HUES48 (cell line): ENCODE measurements at regions not wholly inside any gene's neighbourhood (a gene's known extent, or its start where the extent isn't known, plus 50 kb on each side); places are given as distances from the start of the nearest gene placed in this dataset.
A peak's percentile ranks its signal among the peaks of the same experiment; 100 is the strongest.

ENCODE experiments used
- H3K27ac ChIP-seq: one replicate; pipeline ENCODE4 v1.7.0; 2013; ENCODE audit warnings: low read depth, low read length, inconsistent platforms
- H3K27me3 ChIP-seq: 2 replicates; pipeline ENCODE4 v1.6.1; 2013; ENCODE audit warnings: mild to moderate bottlenecking, low read length; ENCODE audit not compliant: control insufficient read depth, insufficient read depth
- H3K36me3 ChIP-seq: 2 replicates; pipeline ENCODE4 v1.6.1; 2013; ENCODE audit warnings: low read length; ENCODE audit not compliant: control insufficient read depth, insufficient read depth
- H3K4me1 ChIP-seq: 2 replicates; pipeline ENCODE4 v1.6.1; 2013; ENCODE audit warnings: mild to moderate bottlenecking, low read length; ENCODE audit not compliant: control insufficient read depth, insufficient read depth
- H3K4me3 ChIP-seq: 2 replicates; pipeline ENCODE4 v1.5.1; 2013; ENCODE audit warnings: mild to moderate bottlenecking, low read depth, low read length
- H3K9ac ChIP-seq: 2 replicates; pipeline ENCODE4 v1.6.1; 2013; ENCODE audit warnings: mild to moderate bottlenecking, low read depth, low read length, moderate library complexity
- H3K9me3 ChIP-seq: 2 replicates; pipeline ENCODE4 v1.6.1; 2013; ENCODE audit warnings: low read length; ENCODE audit not compliant: control insufficient read depth, insufficient read depth

DNA sequence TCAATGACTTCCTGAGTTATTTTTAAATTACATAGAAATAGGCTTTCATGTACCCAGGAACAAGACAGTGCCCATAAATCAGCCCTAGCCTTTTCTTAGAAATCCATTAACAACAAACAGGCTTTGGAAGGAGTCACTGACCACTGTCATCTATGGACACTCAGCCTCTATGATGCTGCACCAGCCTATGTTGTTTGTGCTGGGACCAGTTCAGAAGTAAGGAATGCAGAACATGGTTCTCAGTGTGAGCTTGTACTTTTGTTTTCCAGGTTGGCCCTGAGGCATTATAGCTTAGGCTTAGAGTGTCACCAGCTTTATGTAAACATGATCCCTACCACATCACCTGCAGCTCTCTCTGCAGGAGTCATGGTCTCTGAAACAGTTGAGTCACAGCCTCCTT, 335.7 kb upstream of the CDH7 start:
- Histone ChIP-seq H3K4me3 (no peak overlapping the region), H3K4me1 (peaks cover 16% of the 10 kb centered on the region), H3K9ac (no peak overlapping the region), H3K27me3 (no peaks in the 10 kb centered on the region), H3K9me3 (no peaks in the 10 kb centered on the region), H3K36me3 (no peaks in the 10 kb centered on the region), H3K27ac (no peak overlapping the region)

DNA sequence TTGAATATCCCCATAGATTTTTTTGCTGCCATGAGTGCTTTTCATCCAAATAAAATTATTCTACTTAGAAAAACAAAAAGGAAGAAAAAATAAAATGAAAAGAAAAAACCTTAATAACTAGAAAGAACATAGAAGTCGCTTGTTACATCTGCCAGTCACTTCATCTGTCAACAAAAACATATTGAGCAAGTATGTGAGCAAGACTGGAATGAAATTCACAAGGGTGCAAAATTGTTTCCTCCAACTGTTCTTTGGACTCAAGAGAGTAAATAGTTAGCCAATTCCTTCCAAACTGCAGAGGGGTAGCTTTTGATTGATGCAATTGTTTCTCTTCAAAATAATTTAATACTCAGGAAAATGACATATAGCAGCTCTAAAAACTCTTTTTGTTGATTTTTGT, 336.3 kb upstream of the CDH7 start:
- Histone ChIP-seq H3K27ac (no peak overlapping the region), H3K9me3 (no peaks in the 10 kb centered on the region), H3K4me3 (no peak overlapping the region), H3K27me3 (no peaks in the 10 kb centered on the region), H3K36me3 (no peaks in the 10 kb centered on the region), H3K4me1 (peaks cover 16% of the 10 kb centered on the region), H3K9ac (no peak overlapping the region)

DNA sequence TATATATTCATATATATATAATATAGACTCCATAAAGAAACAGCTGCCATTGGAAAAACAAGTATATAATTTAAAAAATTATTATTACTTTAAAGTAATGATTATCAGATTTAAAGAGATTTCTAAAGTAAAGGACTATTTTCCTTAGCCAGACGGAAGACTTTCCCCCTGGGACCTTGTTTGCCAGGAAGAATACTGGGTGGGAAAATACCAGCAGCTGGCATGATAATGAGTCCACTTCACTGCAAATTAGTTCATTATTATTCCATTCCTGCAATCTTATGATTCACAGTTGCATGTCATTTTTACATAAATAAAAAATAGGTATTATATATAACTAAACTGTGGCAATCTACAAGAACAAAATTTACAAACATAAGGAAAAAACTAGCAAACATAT, 339.8 kb upstream of the CDH7 start:
- Histone ChIP-seq H3K4me1 (peaks cover 16% of the 10 kb centered on the region), H3K27me3 (no peaks in the 10 kb centered on the region), H3K9me3 (no peaks in the 10 kb centered on the region), H3K4me3 (no peak overlapping the region), H3K9ac (no peak overlapping the region), H3K27ac (no peak overlapping the region), H3K36me3 (no peaks in the 10 kb centered on the region)

DNA sequence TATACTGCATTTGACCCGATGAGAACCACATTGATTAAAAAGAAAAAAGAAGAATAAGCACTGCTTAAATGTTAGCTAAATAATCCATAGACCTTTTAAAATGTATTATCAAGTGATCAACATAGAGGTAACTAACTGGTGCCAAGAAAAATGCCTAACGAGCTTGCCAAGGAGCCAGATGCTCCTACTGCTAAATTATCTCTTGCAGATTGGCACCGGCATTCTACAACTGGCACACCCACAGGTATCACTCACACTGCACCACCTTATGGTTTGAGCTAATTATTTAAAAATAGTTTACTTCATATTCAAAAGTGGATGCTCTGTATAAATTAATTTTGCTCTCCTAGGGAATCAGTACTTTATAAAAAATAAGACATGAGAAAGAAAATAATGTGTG, 341.6 kb upstream of the CDH7 start:
- H3K4me1 ChIP-seq: no peaks in the 10 kb centered on the region

DNA sequence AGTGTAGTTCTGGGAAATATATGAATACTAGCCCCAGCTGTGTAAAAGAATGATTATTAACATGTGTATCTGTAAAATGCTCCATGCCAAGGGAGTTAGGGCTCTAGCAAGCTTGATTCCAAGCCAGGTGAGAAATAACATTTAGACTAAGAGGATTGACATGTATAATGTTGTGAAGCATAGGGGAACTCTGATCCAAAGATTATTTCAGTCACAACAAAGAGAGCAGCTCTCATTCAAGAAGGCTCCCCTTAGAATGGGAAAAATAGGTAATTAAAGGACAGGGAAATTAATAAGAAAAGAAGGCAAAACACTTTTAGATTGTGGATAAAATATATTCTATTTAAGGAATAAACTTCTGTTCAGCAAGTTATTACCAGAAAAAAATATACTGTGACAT, 347.3 kb upstream of the CDH7 start:
- H3K27me3 ChIP-seq: no peaks in the 10 kb centered on the region
- H3K9me3 ChIP-seq: no peaks in the 10 kb centered on the region
- H3K27ac ChIP-seq: no peak overlapping the region
- H3K4me3 ChIP-seq: no peak overlapping the region
- peaks cover 8% of the 10 kb centered on the region for H3K4me1 ChIP-seq
- no peaks in the 10 kb centered on the region for H3K36me3 ChIP-seq
- H3K9ac ChIP-seq: no peak overlapping the region

More for the DNA sequence above, 341.6 kb upstream of the CDH7 start:
- Histone ChIP-seq H3K4me3 (no peak overlapping the region), H3K27me3 (no peaks in the 10 kb centered on the region), H3K27ac (no peak overlapping the region), H3K9ac (no peak overlapping the region), H3K36me3 (no peaks in the 10 kb centered on the region), H3K9me3 (no peaks in the 10 kb centered on the region)

DNA sequence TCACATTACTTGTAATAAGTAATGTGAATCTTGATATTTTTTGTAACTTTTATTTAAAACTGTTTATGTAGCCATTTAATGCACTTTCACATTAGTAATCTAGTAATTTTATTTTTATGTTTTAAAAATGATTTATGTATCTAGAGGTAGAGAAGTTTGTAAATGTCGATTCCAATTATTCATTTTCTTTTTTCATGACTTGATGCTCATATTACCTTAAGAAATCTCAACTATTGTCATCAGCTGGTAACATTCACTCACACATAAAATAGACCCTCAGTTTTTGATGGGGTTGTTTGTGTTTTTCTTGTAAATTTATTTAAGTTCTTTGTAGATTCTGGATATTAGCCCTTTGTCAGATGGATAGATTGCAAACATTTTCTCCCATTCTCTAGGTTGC, 351.7 kb upstream of the CDH7 start:
- Histone ChIP-seq H3K4me1 (peaks cover 8% of the 10 kb centered on the region), H3K9ac (no peak overlapping the region), H3K9me3 (no peaks in the 10 kb centered on the region), H3K27me3 (no peaks in the 10 kb centered on the region), H3K27ac (no peak overlapping the region), H3K4me3 (no peak overlapping the region), H3K36me3 (no peaks in the 10 kb centered on the region)

DNA sequence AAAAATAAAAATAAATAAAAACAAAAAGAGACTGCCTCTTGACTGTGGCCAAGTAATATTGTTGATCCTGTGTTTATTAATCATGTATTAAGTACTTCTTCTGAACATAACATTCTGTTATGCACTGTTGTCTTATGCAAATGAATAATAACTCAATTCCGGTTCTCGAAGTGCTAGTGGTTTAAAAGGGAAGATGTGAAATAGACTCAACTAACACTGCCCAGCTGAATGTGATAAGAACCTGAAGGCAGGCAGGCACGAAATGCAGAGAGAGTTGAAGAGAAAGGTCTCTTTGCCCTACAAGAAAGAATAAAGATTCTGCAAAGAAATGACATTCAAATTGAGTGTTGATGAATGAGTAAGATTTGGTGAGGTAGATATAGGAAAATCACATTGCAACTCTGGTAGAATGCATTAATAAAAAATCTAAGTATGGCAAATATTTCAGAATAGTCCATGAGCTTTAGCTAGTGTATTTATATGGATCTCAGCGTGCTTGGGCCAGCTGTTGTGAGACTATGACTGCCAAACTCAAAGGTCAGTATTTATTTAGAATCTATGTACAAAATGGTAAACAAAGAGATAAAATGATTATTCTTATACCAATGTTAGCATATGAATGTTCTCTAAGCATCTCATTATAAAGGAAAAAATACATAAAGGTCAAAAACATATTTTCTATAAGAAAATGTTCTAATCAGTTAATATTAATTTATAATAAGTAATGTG, 352.3 kb upstream of the CDH7 start:
- no peaks in the 10 kb centered on the region for H3K36me3 ChIP-seq
- no peak overlapping the region for H3K27ac ChIP-seq
- no peaks in the 10 kb centered on the region for H3K27me3 ChIP-seq
- H3K9me3 ChIP-seq: no peaks in the 10 kb centered on the region
- H3K9ac ChIP-seq: no peak overlapping the region
- H3K4me3 ChIP-seq: no peak overlapping the region
- H3K4me1 ChIP-seq: peaks cover 8% of the 10 kb centered on the region

DNA sequence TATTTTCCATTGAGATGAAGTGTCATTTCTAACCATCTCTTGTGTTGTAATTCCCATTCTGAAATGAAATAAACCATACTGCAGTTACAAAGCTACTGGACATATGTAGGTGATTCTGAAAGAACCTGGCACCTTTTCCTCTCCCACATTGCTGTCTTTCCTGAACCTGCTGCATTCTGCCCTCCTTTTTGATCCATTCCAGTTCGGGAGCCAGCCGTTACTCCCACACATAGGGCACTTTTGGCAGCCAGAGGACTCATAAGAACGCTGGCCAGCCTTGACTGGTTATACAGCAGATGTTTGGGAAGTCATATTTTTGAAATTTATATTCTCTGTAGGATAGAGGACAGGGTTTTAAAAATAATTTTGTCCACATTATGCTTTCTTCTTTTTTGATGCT, 369.8 kb upstream of the CDH7 start:
- Histone ChIP-seq H3K27me3 (no peaks in the 10 kb centered on the region), H3K9me3 (no peaks in the 10 kb centered on the region; the same call in 1 of the 2 replicates), H3K27ac (no peak overlapping the region), H3K4me3 (no peak overlapping the region), H3K9ac (no peak overlapping the region), H3K4me1 (no peaks in the 10 kb centered on the region), H3K36me3 (no peaks in the 10 kb centered on the region)

DNA sequence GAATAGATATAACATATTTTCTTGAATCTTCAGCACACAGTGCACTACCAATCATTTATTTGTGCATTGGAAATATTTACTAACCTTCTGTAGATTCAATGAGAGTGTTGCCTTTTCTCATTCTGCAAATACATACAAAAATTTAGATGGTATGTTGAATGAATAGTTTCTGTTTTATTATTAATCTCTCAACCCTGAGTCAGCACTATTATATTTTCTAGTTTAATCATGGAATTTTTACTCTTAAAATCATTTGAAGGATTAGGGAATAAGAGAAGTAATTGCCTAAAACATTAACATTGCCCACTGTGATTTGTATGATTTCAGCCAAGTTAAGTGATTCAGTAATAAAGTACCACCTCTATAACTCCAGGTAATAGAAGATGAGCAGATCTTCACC, 370.2 kb upstream of the CDH7 start:
- Histone ChIP-seq H3K27me3 (no peaks in the 10 kb centered on the region), H3K9me3 (no peaks in the 10 kb centered on the region; the same call in 1 of the 2 replicates)

DNA sequence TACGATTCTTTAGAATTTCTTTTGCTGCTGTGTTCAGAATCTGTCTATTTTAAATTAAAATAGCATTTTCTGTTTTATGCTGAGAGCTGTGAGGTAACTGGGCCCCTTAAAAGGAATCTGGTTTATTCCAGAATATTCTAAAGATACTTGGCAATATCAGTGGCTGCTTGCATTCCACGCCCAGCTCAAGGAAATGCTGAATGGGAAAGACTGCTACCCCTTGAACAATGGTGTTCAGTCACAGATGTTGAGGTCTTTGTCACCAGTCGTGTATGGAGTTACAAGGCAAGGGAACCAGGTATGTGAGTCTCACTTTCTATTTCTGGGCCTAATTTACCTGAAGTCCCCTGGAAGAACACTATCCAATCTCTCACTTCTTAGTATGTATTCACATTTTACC, 377.9 kb upstream of the CDH7 start:
- Histone ChIP-seq H3K4me3 (no peak overlapping the region), H3K27me3 (no peaks in the 10 kb centered on the region), H3K9me3 (no peaks in the 10 kb centered on the region), H3K36me3 (no peaks in the 10 kb centered on the region), H3K9ac (no peak overlapping the region), H3K27ac (no peak overlapping the region), H3K4me1 (no peaks in the 10 kb centered on the region)

More for the DNA sequence above, 370.2 kb upstream of the CDH7 start:
- Histone ChIP-seq H3K4me1 (no peaks in the 10 kb centered on the region), H3K9ac (no peak overlapping the region), H3K36me3 (no peaks in the 10 kb centered on the region), H3K27ac (no peak overlapping the region), H3K4me3 (no peak overlapping the region)

DNA sequence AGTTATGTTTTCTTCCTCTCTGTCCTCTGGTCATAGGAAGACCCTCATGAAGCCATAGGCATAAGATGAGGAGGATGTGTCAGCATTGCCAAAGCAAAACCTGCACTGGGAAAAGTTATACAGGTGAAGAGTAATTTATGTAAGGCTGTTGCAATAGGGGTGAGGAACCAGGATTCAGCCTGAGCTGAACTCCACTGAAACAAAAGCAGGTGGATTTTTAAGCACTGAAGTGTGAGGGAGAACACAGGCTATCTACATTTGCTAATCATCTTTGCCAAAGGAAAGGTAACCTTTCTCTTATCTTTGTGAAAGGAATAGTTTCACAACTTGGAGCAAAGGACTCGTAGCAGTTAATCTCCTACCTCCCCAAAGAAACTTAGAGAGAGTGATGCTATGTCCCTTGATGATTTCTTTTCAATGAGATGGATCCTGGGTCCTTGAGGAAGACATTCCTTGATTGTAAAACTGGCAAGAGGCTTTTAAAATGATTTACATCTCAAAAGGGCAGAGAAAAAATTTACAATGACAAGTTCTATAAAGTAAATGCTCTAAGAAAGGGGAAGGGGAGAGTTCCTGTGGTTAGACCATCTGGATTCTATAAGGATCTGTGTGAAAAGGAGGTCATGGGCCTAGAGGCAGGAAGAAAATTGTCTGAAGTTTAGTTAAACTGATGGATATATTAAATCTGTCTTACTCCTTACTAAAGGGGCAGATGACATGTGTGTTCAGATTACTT, 385.4 kb upstream of the CDH7 start:
- Histone ChIP-seq H3K27me3 (no peaks in the 10 kb centered on the region), H3K27ac (peak overlapping the region; percentile 68), H3K9ac (no peak overlapping the region), H3K4me1 (peaks cover 29% of the 10 kb centered on the region), H3K9me3 (no peaks in the 10 kb centered on the region), H3K36me3 (no peaks in the 10 kb centered on the region), H3K4me3 (no peak overlapping the region)
